GM12891 (cell line): ENCODE measurements at regions not wholly inside any gene's neighbourhood (a gene's known extent, or its start where the extent isn't known, plus 50 kb on each side); places are given as distances from the start of the nearest gene placed in this dataset.

Source experiments
- POLR2A ChIP-seq: IDR thresholded peaks from 2 replicates; pipeline ENCODE4 v1.6.1; 2011; ENCODE audit warnings: low read depth, low read length, control low read depth
- POLR2AphosphoS5 ChIP-seq: IDR thresholded peaks from 2 replicates; pipeline ENCODE4 v1.6.1; 2011; ENCODE audit warnings: low read depth, low read length, control low read depth
- SPI1 ChIP-seq: IDR thresholded peaks from 2 replicates; pipeline ENCODE4 v1.6.1; 2011; ENCODE audit warnings: low read depth, low read length, control low read depth
- TAF1 ChIP-seq: IDR thresholded peaks from 2 replicates; pipeline ENCODE4 v1.6.1; 2011; ENCODE audit warnings: low read depth, low read length, control low read depth

- TF ChIP-seq TAF1, result no peak
- TF ChIP-seq POLR2A, result no peak
- TF ChIP-seq POLR2AphosphoS5, result no peak
- no peak for TF ChIP-seq SPI1
Observed at GRCh38 chr6:16837217-16837972, 76.1 kb upstream of the ATXN1 start.
